ENCODE measurements at regions not wholly inside any gene's neighbourhood (a gene's known extent, or its start where the extent isn't known, plus 50 kb on each side); places are given as distances from the start of the nearest gene placed in this dataset.

DNA sequence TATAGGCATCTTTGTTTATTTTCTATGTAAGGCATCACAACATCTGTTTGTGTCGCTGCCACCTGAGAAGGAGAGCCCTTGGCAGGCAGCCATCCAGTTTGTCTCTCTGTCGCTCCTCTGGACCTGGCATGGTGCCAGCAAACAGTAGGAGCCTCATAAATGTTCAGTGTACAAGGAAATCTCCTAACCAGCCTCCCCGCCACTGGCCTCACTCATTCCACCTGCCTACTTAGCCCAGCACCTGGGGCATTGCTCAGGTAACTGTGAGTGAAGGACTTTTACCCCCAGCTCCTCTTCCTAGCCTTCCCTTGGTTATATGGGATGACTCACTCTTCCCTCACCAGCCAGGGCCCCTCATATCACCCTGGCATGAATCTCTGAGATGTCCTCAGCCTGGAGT, 61.7 kb upstream of the NPTX2 start:
- TF ChIP-seq, protein P1, sequence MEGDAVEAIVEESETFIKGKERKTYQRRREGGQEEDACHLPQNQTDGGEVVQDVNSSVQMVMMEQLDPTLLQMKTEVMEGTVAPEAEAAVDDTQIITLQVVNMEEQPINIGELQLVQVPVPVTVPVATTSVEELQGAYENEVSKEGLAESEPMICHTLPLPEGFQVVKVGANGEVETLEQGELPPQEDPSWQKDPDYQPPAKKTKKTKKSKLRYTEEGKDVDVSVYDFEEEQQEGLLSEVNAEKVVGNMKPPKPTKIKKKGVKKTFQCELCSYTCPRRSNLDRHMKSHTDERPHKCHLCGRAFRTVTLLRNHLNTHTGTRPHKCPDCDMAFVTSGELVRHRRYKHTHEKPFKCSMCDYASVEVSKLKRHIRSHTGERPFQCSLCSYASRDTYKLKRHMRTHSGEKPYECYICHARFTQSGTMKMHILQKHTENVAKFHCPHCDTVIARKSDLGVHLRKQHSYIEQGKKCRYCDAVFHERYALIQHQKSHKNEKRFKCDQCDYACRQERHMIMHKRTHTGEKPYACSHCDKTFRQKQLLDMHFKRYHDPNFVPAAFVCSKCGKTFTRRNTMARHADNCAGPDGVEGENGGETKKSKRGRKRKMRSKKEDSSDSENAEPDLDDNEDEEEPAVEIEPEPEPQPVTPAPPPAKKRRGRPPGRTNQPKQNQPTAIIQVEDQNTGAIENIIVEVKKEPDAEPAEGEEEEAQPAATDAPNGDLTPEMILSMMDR (IDR thresholded peaks at IDR 0.05): no peak
- no peak for TF ChIP-seq POLR2A (IDR thresholded peaks at IDR 0.05)

Measured in lower leg skin (tissue), 3 donors.